Keratinocyte (primary cell): ENCODE measurements at regions not wholly inside any gene's neighbourhood (a gene's known extent, or its start where the extent isn't known, plus 50 kb on each side); places are given as distances from the start of the nearest gene placed in this dataset.

Source experiments
- DNase-seq: peaks from one replicate; pipeline ENCODE4 v3.0.0-alpha.2; 2011; ENCODE audit warnings: low read depth, missing footprints, low spot score
- FAIRE-seq: peaks from 2 replicates; lab custom pipeline; 2011; peaks lifted over from hg19 to GRCh38; lab: Jason Lieb, UNC
- H2AFZ ChIP-seq: 2 replicates; pipeline ENCODE4 v1.6.0; 2012; ENCODE audit warnings: low read length, control low read depth, inconsistent platforms; ENCODE audit not compliant: control insufficient read depth
- H3K27ac ChIP-seq: 2 replicates; pipeline ENCODE4 v1.5.1; 2011; ENCODE audit warnings: low read length; ENCODE audit not compliant: control insufficient read depth, insufficient read depth
- H3K27me3 ChIP-seq: 3 replicates; pipeline ENCODE4 v1.6.0; 2011; ENCODE audit warnings: low read length; ENCODE audit not compliant: control insufficient read depth, insufficient read depth; ENCODE audit errors: extremely low read depth
- H3K36me3 ChIP-seq, 2 experiments: 2 replicates in 1 of 2; 3 replicates in 1 of 2; pipeline ENCODE4 v1.5.1; 2011; ENCODE audit warnings: low read length in 2 of 2, mild to moderate bottlenecking in 1 of 2; ENCODE audit not compliant: control insufficient read depth in 2 of 2, insufficient read depth in 2 of 2; ENCODE audit errors: extremely low read depth in 1 of 2
- H3K4me1 ChIP-seq: 3 replicates; pipeline ENCODE4 v1.5.1; 2011; ENCODE audit warnings: low read length; ENCODE audit not compliant: control insufficient read depth, insufficient read depth; ENCODE audit errors: extremely low read depth
- H3K4me2 ChIP-seq: 3 replicates; pipeline ENCODE4 v1.6.0; 2011; ENCODE audit warnings: low read depth, low read length; ENCODE audit not compliant: control insufficient read depth, insufficient read depth; ENCODE audit errors: extremely low read depth
- H3K4me3 ChIP-seq, 3 experiments: fragments of 200-600 bp in 1 of 3; sonication (generic) in 1 of 3; 2 replicates in 2 of 3; 3 replicates in 1 of 3; pipeline ENCODE4 v1.5.1; 2011 to 2016; ENCODE audit warnings: low read length in 3 of 3, mild to moderate bottlenecking in 3 of 3, control low read depth in 2 of 3, inconsistent platforms in 1 of 3, low read depth in 1 of 3, mixed read lengths in 1 of 3, mixed run types in 1 of 3, moderate library complexity in 1 of 3; ENCODE audit not compliant: control insufficient read depth in 2 of 3, insufficient read depth in 2 of 3; ENCODE audit errors: extremely low read depth in 1 of 3
- H3K79me2 ChIP-seq: 2 replicates; pipeline ENCODE4 v1.6.0; 2012; ENCODE audit warnings: low read length; ENCODE audit not compliant: control insufficient read depth, insufficient read depth
- H3K9ac ChIP-seq: 3 replicates; pipeline ENCODE4 v1.6.0; 2011; ENCODE audit warnings: low read length; ENCODE audit not compliant: control insufficient read depth, insufficient read depth; ENCODE audit errors: extremely low read depth
- H3K9me1 ChIP-seq: 3 replicates; pipeline ENCODE4 v1.6.0; 2011; ENCODE audit warnings: low read length; ENCODE audit not compliant: control insufficient read depth, insufficient read depth; ENCODE audit errors: extremely low read depth
- H3K9me3 ChIP-seq: 2 replicates; pipeline ENCODE4 v1.5.1; 2012; ENCODE audit warnings: low read depth, low read length; ENCODE audit not compliant: control insufficient read depth
- H4K20me1 ChIP-seq: 3 replicates; pipeline ENCODE4 v1.6.0; 2011; ENCODE audit warnings: low read length; ENCODE audit not compliant: control insufficient read depth, insufficient read depth; ENCODE audit errors: extremely low read depth
- CTCF ChIP-seq, 3 experiments: IDR thresholded peaks in 1 of 3; conservative IDR thresholded peaks in 1 of 3; optimal IDR thresholded peaks in 1 of 3; 2 replicates in 2 of 3; 3 replicates in 1 of 3; pipeline versions ENCODE3 to v1.5.1; 2011; ENCODE audit warnings: low read length in 3 of 3, mild to moderate bottlenecking in 3 of 3, moderate library complexity in 2 of 3, control low read depth in 1 of 3, inconsistent platforms in 1 of 3; ENCODE audit not compliant: insufficient read depth in 2 of 3; ENCODE audit errors: extremely low read depth in 1 of 3
- EZH2 ChIP-seq: IDR thresholded peaks from one replicate; pipeline ENCODE4 v1.6.1; 2012; ENCODE audit warnings: inconsistent platforms, mild to moderate bottlenecking, low read length, moderate library complexity
- dilution Hi-C: fragments of 300-500 bp; cut with MboI; formaldehyde crosslinking; loops from one replicate; pipeline ENCODE4 v1.7.0; 2020; ENCODE audit warnings: low sequenced_read_pairs; ENCODE audit not compliant: extremely low pct_ligation_motif_present

- Histone ChIP-seq H2AFZ (no peak overlapping the region), H3K4me1 (no peaks in the 10 kb centered on the region), H3K27ac (no peak overlapping the region), H3K9me1 (no peaks in the 10 kb centered on the region), H3K9ac (no peak overlapping the region), H3K4me2 (no peak overlapping the region), H3K4me3 (no peak overlapping the region), H3K27me3 (no peaks in the 10 kb centered on the region), H3K9me3 (no peaks in the 10 kb centered on the region), H3K79me2 (no peaks in the 10 kb centered on the region), H4K20me1 (no peaks in the 10 kb centered on the region), H3K36me3 (no peaks in the 10 kb centered on the region)
- dilution Hi-C loops: no loop called here
- DNase-seq: no peak
- FAIRE-seq: no peak
- no peak for TF ChIP-seq EZH2
- TF ChIP-seq CTCF (optimal IDR thresholded peaks at IDR 0.05 in 1 of 3, IDR thresholded peaks at IDR 0.05 in 1 of 3, conservative IDR thresholded peaks at IDR 0.05 in 1 of 3; ENCODE audit: extremely low read depth in 1 of 3, insufficient read depth in 2 of 3, low read length in 3 of 3): no peak
These were observed 529.2 kb upstream of the KLHL29 start for GRCh38 chr2:22855761-22856184.

- H3K9ac ChIP-seq: no peak overlapping the region
- no peak overlapping the region for H3K4me2 ChIP-seq
- H3K9me1 ChIP-seq: no peaks in the 10 kb centered on the region
- no peaks in the 10 kb centered on the region for H3K9me3 ChIP-seq
- no peaks in the 10 kb centered on the region for H3K36me3 ChIP-seq
- dilution Hi-C loops: no loop called here
- no peaks in the 10 kb centered on the region for H3K79me2 ChIP-seq
- H3K4me1 ChIP-seq: no peaks in the 10 kb centered on the region
- H3K27me3 ChIP-seq: no peaks in the 10 kb centered on the region
- H4K20me1 ChIP-seq: no peaks in the 10 kb centered on the region
- H3K27ac ChIP-seq: no peak overlapping the region
- H2AFZ ChIP-seq: no peak overlapping the region
- FAIRE-seq: no peak
- TF ChIP-seq CTCF (optimal IDR thresholded peaks at IDR 0.05 in 1 of 3, IDR thresholded peaks at IDR 0.05 in 1 of 3, conservative IDR thresholded peaks at IDR 0.05 in 1 of 3; ENCODE audit: extremely low read depth in 1 of 3, insufficient read depth in 2 of 3, low read length in 3 of 3) (no peak), EZH2 (no peak)
- no peak overlapping the region for H3K4me3 ChIP-seq
- no peak for DNase-seq
These were observed 517.0 kb upstream of the KLHL29 start for GRCh38 chr2:22867973-22868372.
